OCI-LY7 (cell line): ENCODE measurements at regions not wholly inside any gene's neighbourhood (a gene's known extent, or its start where the extent isn't known, plus 50 kb on each side); places are given as distances from the start of the nearest gene placed in this dataset.

Experiments used
- EZH2phosphoT487 ChIP-seq: fragments of 200-600 bp; sonication (generic); IDR thresholded peaks from 2 replicates; pipeline ENCODE4 v1.6.1; 2018; ENCODE audit warnings: low read depth, borderline replicate concordance, mild to moderate bottlenecking, mixed run types, antibody characterized with exemption, low read length, moderate library complexity, mixed read lengths
- TF ChIP-seq, protein P1 (sequence below): fragments of 200-600 bp; sonication (generic); conservative IDR thresholded peaks from 2 replicates; pipeline ENCODE4 v1.5.1; 2014; ENCODE audit warnings: mild to moderate bottlenecking, antibody characterized with exemption, low read length, moderate library complexity, mixed read lengths

DNA sequence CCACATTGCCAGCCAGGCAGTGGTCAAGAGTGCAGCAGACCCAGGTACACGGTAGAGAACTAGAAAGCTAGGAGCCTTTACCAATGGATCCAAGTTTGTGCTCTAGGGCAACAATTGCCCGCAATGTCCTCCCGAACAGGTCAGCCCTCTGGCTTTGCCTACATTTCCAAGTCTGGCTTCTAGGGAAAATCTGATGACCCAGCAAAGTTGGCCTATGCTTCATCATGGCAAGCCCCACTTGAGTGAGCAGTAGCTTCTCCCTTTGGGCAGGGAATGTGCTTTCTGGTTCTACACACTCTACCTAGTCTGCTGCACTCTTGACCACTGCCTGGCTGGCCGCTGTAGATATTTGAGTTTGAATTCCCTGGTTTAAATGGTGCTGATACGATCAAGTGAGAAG is 361.6 kb upstream of the NR2F2 start:
- TF ChIP-seq, protein P1, sequence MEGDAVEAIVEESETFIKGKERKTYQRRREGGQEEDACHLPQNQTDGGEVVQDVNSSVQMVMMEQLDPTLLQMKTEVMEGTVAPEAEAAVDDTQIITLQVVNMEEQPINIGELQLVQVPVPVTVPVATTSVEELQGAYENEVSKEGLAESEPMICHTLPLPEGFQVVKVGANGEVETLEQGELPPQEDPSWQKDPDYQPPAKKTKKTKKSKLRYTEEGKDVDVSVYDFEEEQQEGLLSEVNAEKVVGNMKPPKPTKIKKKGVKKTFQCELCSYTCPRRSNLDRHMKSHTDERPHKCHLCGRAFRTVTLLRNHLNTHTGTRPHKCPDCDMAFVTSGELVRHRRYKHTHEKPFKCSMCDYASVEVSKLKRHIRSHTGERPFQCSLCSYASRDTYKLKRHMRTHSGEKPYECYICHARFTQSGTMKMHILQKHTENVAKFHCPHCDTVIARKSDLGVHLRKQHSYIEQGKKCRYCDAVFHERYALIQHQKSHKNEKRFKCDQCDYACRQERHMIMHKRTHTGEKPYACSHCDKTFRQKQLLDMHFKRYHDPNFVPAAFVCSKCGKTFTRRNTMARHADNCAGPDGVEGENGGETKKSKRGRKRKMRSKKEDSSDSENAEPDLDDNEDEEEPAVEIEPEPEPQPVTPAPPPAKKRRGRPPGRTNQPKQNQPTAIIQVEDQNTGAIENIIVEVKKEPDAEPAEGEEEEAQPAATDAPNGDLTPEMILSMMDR = no peak
- no peak for TF ChIP-seq EZH2phosphoT487
